ENCODE measurements at regions not wholly inside any gene's neighbourhood (a gene's known extent, or its start where the extent isn't known, plus 50 kb on each side); places are given as distances from the start of the nearest gene placed in this dataset.
"Not testable (repeated sequence)": the region's sequence is repeated elsewhere in the genome, so short reads cannot be mapped to it uniquely, and the experiment has no call there.

- DNase-seq, result not testable (repeated sequence)
Observed at GRCh38 chr5:134471858-134472449, 53.5 kb upstream of the JADE2 start.

DNA sequence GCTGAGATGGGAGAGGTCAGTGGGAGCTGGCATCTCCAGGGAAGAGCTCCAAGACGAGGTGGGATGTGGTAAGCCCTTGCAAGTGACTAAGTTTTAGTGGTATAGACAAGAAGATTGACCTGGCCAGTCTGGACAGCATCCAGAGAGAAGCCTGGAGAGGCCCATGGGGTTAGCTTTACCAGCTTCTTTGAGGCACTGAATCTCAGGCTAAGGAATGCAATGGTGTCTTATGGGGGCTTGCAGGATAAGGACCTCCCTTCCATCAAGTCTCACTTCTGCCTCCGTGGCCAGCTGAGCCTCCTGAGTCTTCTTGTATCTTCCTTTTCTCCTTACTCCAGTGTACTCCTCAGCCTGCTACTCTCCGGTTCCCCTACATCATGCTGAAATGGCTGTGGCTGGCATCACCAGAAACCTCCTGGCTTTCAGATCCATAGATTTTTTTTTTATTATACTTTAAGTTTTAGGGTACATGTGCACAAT, 56.5 kb upstream of the JADE2 start:
- no peak for DNase-seq

DNA sequence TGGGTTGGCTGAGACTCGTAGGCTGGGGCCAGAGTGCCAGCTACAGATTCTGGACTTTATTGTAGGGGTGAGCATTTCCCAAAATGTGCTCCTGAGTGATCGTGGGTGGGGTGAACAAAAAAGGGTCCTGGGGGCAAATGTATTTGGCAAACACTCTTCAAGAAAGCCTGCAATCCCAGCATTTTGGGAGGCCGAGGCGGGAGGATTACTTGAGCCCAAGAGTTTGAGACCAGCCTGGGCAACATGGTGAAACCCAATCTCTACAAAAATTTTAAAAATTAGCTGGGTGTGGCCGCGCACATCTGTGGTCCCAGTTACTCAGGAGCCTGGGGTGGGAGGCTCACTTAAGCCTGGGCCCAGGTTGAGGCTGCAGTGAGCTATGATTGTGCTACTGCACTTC, 55.5 kb upstream of the CDKN2AIPNL start:
- no peak for DNase-seq

GRCh38 chr5:134466241-134467069, 54.8 kb upstream of the CDKN2AIPNL start:
- peak; percentile 25 to 54 for DNase-seq

- DNase-seq, result peak; percentile 57 to 58
Observed at GRCh38 chr5:134465816-134466240, 54.1 kb upstream of the CDKN2AIPNL start.

GRCh38 chr5:134464988-134465815, 53.5 kb upstream of the CDKN2AIPNL start:
- DNase-seq, result no peak

DNA sequence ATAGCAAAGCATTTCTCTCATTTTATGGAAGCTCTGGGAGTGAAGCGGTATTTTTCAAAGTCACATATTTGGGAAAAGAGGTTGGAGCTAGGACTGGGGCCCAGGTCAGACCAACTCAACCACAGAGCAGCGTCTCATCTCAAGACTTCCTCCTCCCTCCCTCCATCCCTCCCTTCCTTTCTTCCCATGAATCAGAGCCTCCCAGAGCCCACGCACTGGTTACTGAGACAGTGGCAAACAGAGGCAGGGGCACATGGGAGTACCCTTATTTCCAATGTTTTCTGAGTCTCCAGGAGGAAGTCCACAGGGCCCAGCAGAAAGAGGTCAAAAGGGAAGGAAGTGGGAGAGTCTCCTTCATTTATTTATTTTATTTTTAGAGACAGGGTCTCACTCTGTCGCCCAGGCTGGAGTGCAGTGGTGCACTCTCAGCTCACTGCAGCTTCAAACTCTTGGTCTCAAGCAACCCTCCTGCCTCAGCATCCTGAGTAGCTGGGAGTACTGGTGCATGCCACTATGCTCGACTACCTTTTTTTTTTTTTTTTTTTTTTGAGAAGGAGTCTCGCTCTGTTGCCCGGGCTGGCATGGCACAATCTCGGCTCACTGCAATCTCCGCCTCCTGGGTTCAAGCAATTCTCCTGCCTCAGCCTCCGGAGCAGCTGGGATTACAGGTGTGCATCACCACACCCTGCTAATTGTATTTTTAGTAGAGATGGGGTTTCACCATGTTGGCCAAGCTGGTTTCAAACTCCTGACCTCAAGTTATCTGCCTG, 52.5 kb upstream of the CDKN2AIPNL start:
- no peak for DNase-seq

DNA sequence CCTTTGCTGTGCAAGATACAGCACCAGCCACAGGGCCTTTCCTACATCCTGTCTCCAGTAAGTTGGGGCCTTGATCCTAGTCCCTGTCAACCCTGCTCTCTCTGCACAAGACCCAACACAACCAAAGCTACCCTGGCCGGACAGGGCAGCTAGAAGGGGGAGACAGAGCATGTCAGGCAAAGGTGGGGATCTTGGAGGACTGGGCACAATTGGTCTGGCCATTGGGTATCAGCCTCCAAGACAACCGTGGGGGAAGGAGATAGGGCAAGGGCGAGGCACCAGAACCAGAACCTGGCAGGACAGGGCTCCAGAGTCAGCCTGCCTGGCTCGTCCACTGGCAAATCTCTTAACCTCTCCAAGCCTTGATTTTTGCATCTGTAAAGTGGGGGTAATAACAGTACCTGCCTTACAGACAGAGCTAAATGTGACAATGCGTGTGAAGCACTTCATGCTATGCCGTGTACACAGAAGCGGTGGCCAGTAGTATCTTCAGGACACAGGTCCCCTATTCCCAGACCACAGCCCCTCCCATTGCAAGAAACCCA, 51.6 kb upstream of the CDKN2AIPNL start:
- no peak for DNase-seq

DNA sequence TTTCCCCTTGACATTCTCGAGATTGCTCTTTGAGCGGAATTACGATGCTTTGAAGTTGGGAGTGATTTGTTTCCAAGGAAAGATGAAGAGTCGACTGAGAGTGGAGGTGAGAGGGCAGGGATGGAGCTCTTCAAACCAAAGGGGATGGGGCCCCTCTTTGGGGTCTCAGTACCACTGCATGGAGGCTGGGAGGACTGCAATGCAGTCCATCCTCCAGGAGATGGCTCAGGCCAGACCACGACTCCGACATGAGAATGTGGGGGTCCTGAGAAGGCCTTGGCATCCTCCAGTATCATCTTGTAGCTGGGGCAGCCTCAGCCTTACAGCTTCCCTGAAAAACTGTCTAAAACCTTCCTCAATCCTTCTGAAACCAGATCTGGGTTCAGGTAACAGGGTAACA, 51.1 kb upstream of the CDKN2AIPNL start:
- no peak for DNase-seq

GRCh38 chr5:134462047-134462575, 50.4 kb upstream of the CDKN2AIPNL start:
- DNase-seq, result no peak
